ENCODE measurements at regions not wholly inside any gene's neighbourhood (a gene's known extent, or its start where the extent isn't known, plus 50 kb on each side); places are given as distances from the start of the nearest gene placed in this dataset.

- Histone ChIP-seq H3K27me3 (ENCODE audit: control insufficient read depth, insufficient read depth, low read length) (peaks cover 2% of the 10 kb centered on the region), H3K36me3 (ENCODE audit: control insufficient read depth, insufficient read depth, low read length) (no peaks in the 10 kb centered on the region), H3K4me3 (ENCODE audit: low read depth, low read length) (no peak overlapping the region)
- DNase-seq (ENCODE audit: low read depth): no peak
- no peak for TF ChIP-seq CTCF (IDR thresholded peaks at IDR 0.05; ENCODE audit: insufficient read depth, low read length, severe bottlenecking)
- no peak for FAIRE-seq
Measured at GRCh38 chr1:228863776-228864175, 128.5 kb downstream of the RHOU start.

- Histone ChIP-seq H3K36me3 (ENCODE audit: control insufficient read depth, insufficient read depth, low read length) (no peaks in the 10 kb centered on the region), H3K4me3 (ENCODE audit: low read depth, low read length) (no peak overlapping the region), H3K27me3 (ENCODE audit: control insufficient read depth, insufficient read depth, low read length) (peaks cover 5% of the 10 kb centered on the region)
- FAIRE-seq (no peak), DNase-seq (ENCODE audit: low read depth) (no peak)
- TF ChIP-seq CTCF (IDR thresholded peaks at IDR 0.05; ENCODE audit: insufficient read depth, low read length, severe bottlenecking): no peak
Measured at GRCh38 chr1:228865627-228866330, 130.5 kb downstream of the RHOU start.

GRCh38 chr1:228866468-228866867, 131.2 kb downstream of the RHOU start:
- no peak for TF ChIP-seq CTCF (IDR thresholded peaks at IDR 0.05; ENCODE audit: insufficient read depth, low read length, severe bottlenecking)
- DNase-seq (ENCODE audit: low read depth): no peak
- no peaks in the 10 kb centered on the region for H3K36me3 ChIP-seq (ENCODE audit: control insufficient read depth, insufficient read depth, low read length)
- H3K4me3 ChIP-seq (ENCODE audit: low read depth, low read length): no peak overlapping the region
- peaks cover 5% of the 10 kb centered on the region for H3K27me3 ChIP-seq (ENCODE audit: control insufficient read depth, insufficient read depth, low read length)
- FAIRE-seq: no peak

GRCh38 chr1:228867108-228867950, 132.1 kb downstream of the RHOU start:
- no peak for DNase-seq (ENCODE audit: low read depth)
- FAIRE-seq: no peak
- H3K36me3 ChIP-seq (ENCODE audit: control insufficient read depth, insufficient read depth, low read length): no peaks in the 10 kb centered on the region
- H3K4me3 ChIP-seq (ENCODE audit: low read depth, low read length): no peak overlapping the region
- H3K27me3 ChIP-seq (ENCODE audit: control insufficient read depth, insufficient read depth, low read length): peaks cover 5% of the 10 kb centered on the region
- TF ChIP-seq CTCF (IDR thresholded peaks at IDR 0.05; ENCODE audit: insufficient read depth, low read length, severe bottlenecking): no peak

GRCh38 chr1:228867951-228868730, 132.9 kb downstream of the RHOU start:
- H3K4me3 ChIP-seq (ENCODE audit: low read depth, low read length): no peak overlapping the region
- DNase-seq (ENCODE audit: low read depth) (no peak), FAIRE-seq (no peak)
- H3K27me3 ChIP-seq (ENCODE audit: control insufficient read depth, insufficient read depth, low read length): peaks cover 4% of the 10 kb centered on the region
- no peaks in the 10 kb centered on the region for H3K36me3 ChIP-seq (ENCODE audit: control insufficient read depth, insufficient read depth, low read length)
- TF ChIP-seq CTCF (IDR thresholded peaks at IDR 0.05; ENCODE audit: insufficient read depth, low read length, severe bottlenecking): no peak

Data from bronchial epithelial cell (primary cell).